HK-2 (cell line): ENCODE measurements at regions not wholly inside any gene's neighbourhood (a gene's known extent, or its start where the extent isn't known, plus 50 kb on each side); places are given as distances from the start of the nearest gene placed in this dataset.
"Not testable (repeated sequence)": the region's sequence is repeated elsewhere in the genome, so short reads cannot be mapped to it uniquely, and the experiment has no call there.

Experiments used
- DNase-seq: peaks from one replicate; pipeline ENCODE4 v3.0.0-alpha.2; 2018; ENCODE audit not compliant: unreplicated experiment

- no peak for DNase-seq
These were observed 55.9 kb downstream of the BAMBI start for GRCh38 chr10:28733245-28733644.

GRCh38 chr10:28733647-28734046 lies 56.3 kb downstream of the BAMBI start:
- no peak for DNase-seq

DNA sequence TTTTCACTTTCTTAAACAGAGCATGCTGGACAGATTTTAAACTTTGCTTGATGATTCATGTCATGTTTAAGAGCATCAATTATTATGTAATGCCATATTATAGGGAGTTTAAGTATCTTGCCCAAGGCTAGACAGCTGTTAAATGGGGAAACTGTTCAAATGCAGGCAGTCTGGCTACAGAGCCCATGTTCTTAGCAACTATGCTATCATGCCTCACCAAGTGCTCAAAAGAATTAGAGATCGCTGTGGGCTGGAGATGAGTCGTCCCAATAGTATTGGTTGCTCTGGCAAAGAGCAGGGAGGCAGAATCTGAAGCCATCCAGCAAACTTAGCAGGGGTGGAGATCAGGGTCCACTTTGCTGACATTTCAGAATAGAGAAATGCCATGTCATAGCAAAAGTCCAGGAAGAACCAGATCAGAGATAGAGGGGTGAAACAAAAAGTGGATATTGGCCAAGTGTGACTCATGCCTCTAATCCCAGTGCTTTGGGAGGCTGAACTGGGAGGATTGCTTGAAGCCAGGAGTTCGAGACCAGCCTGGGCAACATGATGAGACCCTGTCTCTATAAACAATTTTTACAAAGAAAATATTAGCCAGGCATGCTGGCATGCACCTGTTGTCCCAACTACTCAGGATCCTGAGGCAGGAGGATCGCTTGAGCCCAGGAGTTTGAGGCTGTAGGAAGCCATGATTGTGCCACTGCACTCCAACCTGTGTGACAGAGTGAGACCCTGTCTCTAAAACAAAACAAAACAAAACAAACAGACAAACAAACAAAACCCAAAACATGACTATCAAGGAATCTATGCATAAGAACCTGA lies 57.8 kb downstream of the BAMBI start:
- DNase-seq = peak; percentile 12

- DNase-seq = no peak
These were observed 59.8 kb downstream of the BAMBI start for GRCh38 chr10:28737096-28737495.

DNA sequence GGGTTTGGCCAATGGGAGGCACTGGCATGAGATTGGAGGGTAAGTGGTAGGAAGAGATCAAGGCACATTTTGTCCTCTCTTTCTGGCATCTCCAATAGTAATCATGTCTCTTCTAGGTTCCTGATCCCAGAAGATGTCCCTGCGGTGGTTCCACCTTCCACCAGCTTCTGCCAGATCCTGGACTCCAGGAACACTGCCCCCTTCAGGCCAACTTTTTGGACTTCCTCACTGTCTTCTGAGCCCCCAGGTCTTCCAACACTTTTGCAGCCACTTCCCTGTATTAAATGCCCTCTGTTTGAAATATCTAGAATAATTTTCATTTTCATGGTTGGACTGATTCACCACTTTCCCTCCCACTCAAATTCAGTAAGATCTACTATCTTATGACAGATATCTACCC lies 60.9 kb downstream of the BAMBI start:
- DNase-seq = no peak

DNA sequence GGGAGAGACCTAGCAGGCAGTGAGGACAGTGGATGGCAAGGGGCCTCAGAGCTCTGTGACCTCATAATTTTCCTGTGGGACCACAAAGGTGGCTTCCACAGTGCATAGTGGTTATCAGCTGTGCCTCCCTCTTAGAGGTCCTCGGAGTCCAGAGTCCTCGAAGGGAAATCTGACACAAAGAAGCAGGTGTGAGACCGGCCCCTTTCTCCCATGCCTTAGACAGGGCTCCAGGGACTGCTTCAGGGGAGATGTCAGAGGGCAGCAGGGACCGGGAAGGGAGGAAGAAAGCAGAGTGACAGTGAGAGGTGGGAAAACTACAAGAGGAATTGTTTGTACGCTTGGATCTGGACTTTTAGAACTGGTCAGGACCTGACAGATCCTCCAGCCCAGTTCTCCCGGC lies 66.3 kb downstream of the BAMBI start:
- DNase-seq = no peak

DNA sequence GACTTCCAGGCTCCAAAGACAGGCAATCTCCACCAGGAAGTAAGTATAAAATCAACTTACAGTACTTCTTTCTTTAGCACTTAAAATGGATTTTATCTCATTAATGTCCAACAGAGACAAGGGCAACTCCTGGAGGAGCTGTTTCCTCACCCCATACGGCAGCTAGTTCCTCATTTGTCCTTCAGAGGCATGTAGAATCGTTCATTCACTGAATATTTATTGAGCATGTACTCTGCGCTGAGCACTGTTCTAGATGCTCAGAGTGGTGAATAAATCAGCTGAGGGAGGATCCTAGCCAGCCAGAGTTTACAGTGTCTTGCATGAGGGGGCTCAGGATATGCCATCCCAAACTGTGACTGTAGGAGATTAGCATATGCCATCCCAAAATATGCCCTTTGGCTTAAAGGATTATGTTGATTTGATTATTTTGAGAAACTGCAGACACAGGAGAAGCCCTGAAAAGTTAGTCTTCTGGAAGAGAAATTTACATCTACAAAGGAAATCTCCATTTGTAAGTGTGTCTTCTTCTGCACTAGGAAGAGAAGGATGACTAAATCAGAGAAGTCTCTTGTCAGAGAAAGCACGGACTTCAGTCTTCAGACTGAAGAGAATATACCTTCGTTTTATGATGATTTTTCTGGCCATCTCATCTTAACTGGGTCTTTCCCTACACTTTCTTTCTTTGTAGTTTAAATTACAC lies 66.9 kb downstream of the BAMBI start:
- DNase-seq = no peak

- no peak for DNase-seq
These were observed 77.8 kb downstream of the BAMBI start for GRCh38 chr10:28754930-28755718.

GRCh38 chr10:28761084-28761846 lies 83.9 kb downstream of the BAMBI start:
- no peak for DNase-seq

- no peak for DNase-seq
These were observed 86.3 kb downstream of the BAMBI start for GRCh38 chr10:28763471-28764170.

GRCh38 chr10:28765641-28766040 lies 88.3 kb downstream of the BAMBI start:
- no peak for DNase-seq

GRCh38 chr10:28768227-28768626 lies 90.9 kb downstream of the BAMBI start:
- DNase-seq = no peak

GRCh38 chr10:28769091-28769604 lies 91.8 kb downstream of the BAMBI start:
- DNase-seq = peak; percentile 4

- DNase-seq = not testable (repeated sequence)
These were observed 94.3 kb downstream of the BAMBI start for GRCh38 chr10:28771580-28772090.

DNA sequence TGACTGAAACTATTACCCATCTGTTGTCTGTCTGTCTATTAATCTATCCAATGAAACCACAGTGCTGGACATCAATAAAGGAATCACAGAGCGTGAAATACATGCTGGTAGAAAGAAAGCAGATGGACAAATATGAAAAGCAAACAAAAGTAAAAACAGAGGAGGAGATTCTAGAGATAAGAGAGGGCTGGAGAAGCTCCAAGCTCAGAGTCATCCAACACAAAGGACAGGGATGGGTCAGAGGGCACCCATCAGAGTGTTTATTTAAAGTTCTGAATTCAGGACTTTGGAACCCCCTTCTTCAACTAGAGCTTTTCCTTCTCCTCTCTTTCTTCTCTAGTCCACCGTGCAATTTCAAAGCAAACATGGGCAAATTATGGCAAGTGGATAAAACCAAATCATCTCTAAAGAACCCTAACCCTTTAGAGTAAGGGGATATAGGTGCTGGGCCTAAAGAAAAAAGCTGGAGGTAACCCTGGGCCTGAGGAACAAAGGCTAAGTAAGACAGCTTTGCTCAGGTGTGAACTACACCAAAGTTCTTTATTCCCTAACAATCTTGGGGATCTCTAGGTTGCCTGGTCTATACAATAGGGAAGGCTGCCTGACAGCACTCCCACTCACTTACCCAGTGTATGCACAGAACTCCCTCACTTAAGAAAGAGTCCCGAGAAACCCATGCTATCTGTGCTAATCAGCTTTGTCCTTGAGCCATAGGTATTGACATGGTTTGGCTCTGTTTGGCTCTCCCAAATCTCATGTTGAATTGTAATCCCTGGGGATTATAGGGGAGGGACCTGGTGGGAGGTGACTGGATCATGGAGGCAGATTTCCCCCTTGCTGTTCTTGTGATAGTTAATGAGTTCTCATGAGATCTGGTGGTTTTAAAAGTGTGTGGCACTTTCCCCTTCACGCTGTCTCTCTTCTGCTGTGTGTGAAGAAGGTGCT lies 97.0 kb downstream of the BAMBI start:
- no peak for DNase-seq

- no peak for DNase-seq
These were observed 98.5 kb downstream of the BAMBI start for GRCh38 chr10:28775773-28776172.

DNA sequence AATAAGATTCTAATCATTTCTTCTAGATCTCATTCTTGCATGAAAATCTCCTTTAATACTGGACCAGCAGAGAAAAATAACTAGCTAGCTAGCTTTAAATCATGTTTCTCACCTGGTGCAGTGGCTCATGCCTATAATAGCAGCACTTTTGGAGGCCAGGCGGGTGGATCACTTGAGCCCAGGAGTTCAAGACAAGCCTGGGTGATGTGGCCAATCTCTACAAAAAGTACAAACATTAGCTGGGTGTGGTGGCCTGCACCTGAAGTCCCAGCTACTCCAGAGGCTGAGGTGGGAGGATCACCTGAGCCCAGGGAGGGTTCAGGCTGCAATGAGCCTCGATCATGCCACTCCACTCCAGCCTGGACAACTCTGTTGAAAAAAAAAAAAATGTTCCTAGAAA lies 99.2 kb downstream of the BAMBI start:
- no peak for DNase-seq

GRCh38 chr10:28777911-28778310 lies 100.6 kb downstream of the BAMBI start:
- DNase-seq = no peak

DNA sequence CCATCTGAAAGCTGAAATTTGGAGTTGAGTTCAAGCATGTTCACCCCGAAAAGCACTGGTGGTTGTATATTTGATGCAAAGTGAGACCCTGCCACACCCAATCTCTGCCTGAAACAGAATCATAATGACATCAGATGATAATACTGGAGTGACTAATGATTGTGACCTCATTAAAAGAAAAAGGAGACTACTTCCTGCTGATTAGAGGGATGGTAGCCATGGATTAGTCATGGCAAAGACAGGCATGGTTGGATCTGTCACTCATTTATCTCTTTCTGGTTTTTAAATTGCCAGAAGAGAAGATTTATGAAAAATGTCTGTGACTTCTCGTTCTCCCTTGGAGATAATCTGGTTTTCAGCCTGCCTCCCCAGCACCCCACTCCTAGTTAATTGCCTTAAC lies 101.2 kb downstream of the BAMBI start:
- no peak for DNase-seq

GRCh38 chr10:28781296-28781695 lies 104.0 kb downstream of the BAMBI start:
- DNase-seq = no peak
